ENCODE measurements at regions not wholly inside any gene's neighbourhood (a gene's known extent, or its start where the extent isn't known, plus 50 kb on each side); places are given as distances from the start of the nearest gene placed in this dataset.

GRCh38 chr9:84129529-84129928, 148.9 kb downstream of the RMI1 start:
- no peak for TF ChIP-seq CTCF (IDR thresholded peaks at IDR 0.05)
- TF ChIP-seq POLR2A (IDR thresholded peaks at IDR 0.05) = no peak
